Fibroblast of upper back skin (primary cell): ENCODE measurements at regions not wholly inside any gene's neighbourhood (a gene's known extent, or its start where the extent isn't known, plus 50 kb on each side); places are given as distances from the start of the nearest gene placed in this dataset.
A peak's percentile ranks its signal among the peaks of the same experiment; 100 is the strongest.
"Not testable (repeated sequence)": the region's sequence is repeated elsewhere in the genome, so short reads cannot be mapped to it uniquely, and the experiment has no call there.

Source experiments
- DNase-seq: peaks from one replicate; pipeline ENCODE4 v3.0.0-alpha.2; 2013

- no peak for DNase-seq
Observed at GRCh38 chr2:82748653-82749052, 1710.4 kb downstream of the SUCLG1 start.

- no peak for DNase-seq
Observed at GRCh38 chr2:82740527-82740926, 1718.6 kb downstream of the SUCLG1 start.

- DNase-seq: not testable (repeated sequence)
Observed at GRCh38 chr2:82737965-82738364, 1721.1 kb downstream of the SUCLG1 start.

GRCh38 chr2:82735336-82735735 is 1723.7 kb downstream of the SUCLG1 start:
- no peak for DNase-seq

GRCh38 chr2:82731824-82732223 is 1727.3 kb downstream of the SUCLG1 start:
- no peak for DNase-seq

- peak; percentile 40 for DNase-seq
Observed at GRCh38 chr2:82730811-82731210, 1728.3 kb downstream of the SUCLG1 start.

- no peak for DNase-seq
Observed at GRCh38 chr2:82728090-82728489, 1731.0 kb downstream of the SUCLG1 start.

- DNase-seq: no peak
Observed at GRCh38 chr2:82708681-82709080, 1750.4 kb downstream of the SUCLG1 start.

- no peak for DNase-seq
Observed at GRCh38 chr2:82697231-82697630, 1761.8 kb downstream of the SUCLG1 start.

- no peak for DNase-seq
Observed at GRCh38 chr2:82694431-82694830, 1764.6 kb downstream of the SUCLG1 start.

- no peak for DNase-seq
Observed at GRCh38 chr2:82690757-82691411, 1768.2 kb downstream of the SUCLG1 start.

- peak; percentile 20 for DNase-seq
Observed at GRCh38 chr2:82675186-82675585, 1783.9 kb downstream of the SUCLG1 start.

- DNase-seq: no peak
Observed at GRCh38 chr2:82674652-82675051, 1784.4 kb downstream of the SUCLG1 start.

- no peak for DNase-seq
Observed at GRCh38 chr2:82667491-82667890, 1791.6 kb downstream of the SUCLG1 start.

GRCh38 chr2:82665691-82666090 is 1793.4 kb downstream of the SUCLG1 start:
- no peak for DNase-seq

- no peak for DNase-seq
Observed at GRCh38 chr2:82657106-82657505, 1802.0 kb downstream of the SUCLG1 start.

- no peak for DNase-seq
Observed at GRCh38 chr2:82656420-82656819, 1802.7 kb downstream of the SUCLG1 start.

- DNase-seq: no peak
Observed at GRCh38 chr2:82652117-82652516, 1807.0 kb downstream of the SUCLG1 start.

GRCh38 chr2:82650038-82650437 is 1809.0 kb downstream of the SUCLG1 start:
- DNase-seq: no peak

GRCh38 chr2:82641598-82642180 is 1817.4 kb downstream of the SUCLG1 start:
- DNase-seq: peak; percentile 14

- peak; percentile 6 for DNase-seq
Observed at GRCh38 chr2:82636402-82637020, 1822.6 kb downstream of the SUCLG1 start.

- DNase-seq: no peak
Observed at GRCh38 chr2:82599021-82599420, 1860.1 kb downstream of the SUCLG1 start.

- no peak for DNase-seq
Observed at GRCh38 chr2:82596581-82596980, 1862.5 kb downstream of the SUCLG1 start.

GRCh38 chr2:82591718-82592117 is 1867.4 kb downstream of the SUCLG1 start:
- no peak for DNase-seq

- DNase-seq: no peak
Observed at GRCh38 chr2:82576656-82577055, 1882.4 kb downstream of the SUCLG1 start.
